Common myeloid progenitor, CD34-positive (primary cell): ENCODE measurements at regions not wholly inside any gene's neighbourhood (a gene's known extent, or its start where the extent isn't known, plus 50 kb on each side); places are given as distances from the start of the nearest gene placed in this dataset.

Experiments used
- CTCF ChIA-PET: fragments of 350-600 bp; sonication (Branson Sonifier 250); formaldehyde crosslinking; loops from one replicate; lab custom pipeline; 2021; ENCODE audit warnings: antibody characterized with exemption; lab: Charles Lee
- POLR2A ChIA-PET: fragments of 350-600 bp; sonication (Branson Sonifier 250); formaldehyde crosslinking; loops from one replicate; lab custom pipeline; 2021; ENCODE audit warnings: antibody characterized with exemption; lab: Charles Lee
- DNase-seq, 3 donors: peaks; one replicate each; pipeline versions ENCODE4 v3.0.0 to v3.0.0-alpha.2; 2013
- H3K27ac ChIP-seq, 2 experiments: 1 replicate in 1 of 2; 2 replicates in 1 of 2; pipeline ENCODE4 v1.7.0; 2013; ENCODE audit warnings: inconsistent platforms in 2 of 2, low read length in 2 of 2, mild to moderate bottlenecking in 2 of 2, low read depth in 1 of 2, moderate library complexity in 1 of 2; ENCODE audit not compliant: severe bottlenecking in 2 of 2, insufficient read depth in 1 of 2, poor library complexity in 1 of 2
- H3K27me3 ChIP-seq, 5 experiments: replicated peaks in 2 of 5; 1 replicate in 3 of 5; 2 replicates in 2 of 5; pipeline versions ENCODE4 v1.6.1 to v1.7.0; 2013; ENCODE audit warnings: low read length in 4 of 5, mild to moderate bottlenecking in 2 of 5, moderate library complexity in 2 of 5, inconsistent platforms in 1 of 5; ENCODE audit not compliant: insufficient read depth in 5 of 5, control insufficient read depth in 4 of 5
- H3K36me3 ChIP-seq, 4 experiments: 1 replicate in 2 of 4; 2 replicates in 2 of 4; pipeline versions ENCODE4 v1.6.1 to v1.7.0; 2013; ENCODE audit warnings: low read length in 3 of 4, control low read depth in 1 of 4, mild to moderate bottlenecking in 1 of 4; ENCODE audit not compliant: control insufficient read depth in 4 of 4, insufficient read depth in 4 of 4
- H3K4me1 ChIP-seq, 4 experiments: 1 replicate in 3 of 4; 2 replicates in 1 of 4; pipeline versions ENCODE4 v1.6.1 to v1.7.1; 2013; ENCODE audit warnings: low read length in 3 of 4, mild to moderate bottlenecking in 3 of 4, control low read depth in 1 of 4, inconsistent platforms in 1 of 4, moderate library complexity in 1 of 4; ENCODE audit not compliant: control insufficient read depth in 4 of 4, insufficient read depth in 4 of 4; ENCODE audit errors: control extremely low read depth in 1 of 4
- H3K4me3 ChIP-seq, 7 experiments: 1 replicate in 4 of 7; 2 replicates in 3 of 7; pipeline versions ENCODE4 v1.5.1 to v1.7.0; 2013; ENCODE audit warnings: mild to moderate bottlenecking in 7 of 7, low read length in 6 of 7, moderate library complexity in 6 of 7, inconsistent platforms in 2 of 7, low read depth in 2 of 7, control low read depth in 1 of 7; ENCODE audit not compliant: insufficient read depth in 4 of 7, control insufficient read depth in 1 of 7; ENCODE audit errors: extremely low read depth in 1 of 7
- H3K9me3 ChIP-seq, 5 experiments: 1 replicate in 4 of 5; 2 replicates in 1 of 5; pipeline versions ENCODE4 v1.6.1 to v1.7.1; 2013; ENCODE audit warnings: low read length in 4 of 5, mild to moderate bottlenecking in 2 of 5, inconsistent platforms in 1 of 5, low read depth in 1 of 5, moderate library complexity in 1 of 5; ENCODE audit not compliant: control insufficient read depth in 4 of 5, insufficient read depth in 2 of 5; ENCODE audit errors: control extremely low read depth in 1 of 5
- WGBS: methylation state at CpG from one replicate; pipeline ENCODE4 v1.1.5; 2013; ENCODE audit not compliant: insufficient coverage; 5-methylcytosine and 5-hydroxymethylcytosine counted together

DNA sequence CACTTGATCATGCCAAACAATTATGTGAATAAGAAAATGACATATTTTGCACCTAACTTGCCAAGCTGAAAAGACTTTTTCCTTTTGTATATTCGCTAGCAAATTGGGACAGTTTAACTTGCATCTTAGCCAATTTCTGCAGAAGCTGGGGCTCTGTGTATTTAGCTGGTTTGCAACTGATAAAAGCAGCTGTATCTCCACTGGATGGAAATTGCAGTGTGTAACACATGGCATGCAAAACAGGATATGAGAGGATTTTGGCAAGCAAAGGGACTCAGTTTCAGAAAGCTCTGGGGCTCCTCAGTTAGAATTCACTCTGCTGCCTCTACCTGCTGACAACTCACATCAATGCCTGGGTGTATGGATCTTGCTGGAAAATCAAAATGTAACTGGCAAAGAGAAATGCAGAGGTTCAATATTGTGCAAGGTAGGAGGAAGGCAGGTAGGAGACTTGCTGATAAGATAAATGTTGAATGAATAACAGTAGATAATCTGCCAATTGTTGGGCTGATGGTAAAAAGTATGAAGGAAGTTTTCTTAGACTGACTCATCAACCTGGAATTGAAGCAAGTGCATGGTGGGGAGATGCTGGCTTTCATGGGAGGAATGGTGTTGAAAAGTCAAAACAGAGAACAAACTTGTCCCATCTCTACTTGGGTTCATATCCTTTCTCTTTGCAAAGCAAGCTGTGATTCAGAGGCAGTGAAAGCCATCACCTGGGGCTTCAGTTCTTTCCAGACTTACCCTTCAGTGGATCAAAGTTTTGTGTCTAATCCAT lies 546.9 kb upstream of the AMELY start:
- WGBS, result no CpG with 5 or more reads among the region's 1 CpG
- no peak for DNase-seq
- H3K4me1 ChIP-seq, result no peaks in the 10 kb centered on the region
- POLR2A ChIA-PET, result no interaction called here
- H3K27ac ChIP-seq, result no peak overlapping the region
- H3K27me3 ChIP-seq, result no peaks in the 10 kb centered on the region
- CTCF ChIA-PET, result no interaction called here
- H3K4me3 ChIP-seq, result no peak overlapping the region
- no peaks in the 10 kb centered on the region for H3K9me3 ChIP-seq
- H3K36me3 ChIP-seq, result no peaks in the 10 kb centered on the region

DNA sequence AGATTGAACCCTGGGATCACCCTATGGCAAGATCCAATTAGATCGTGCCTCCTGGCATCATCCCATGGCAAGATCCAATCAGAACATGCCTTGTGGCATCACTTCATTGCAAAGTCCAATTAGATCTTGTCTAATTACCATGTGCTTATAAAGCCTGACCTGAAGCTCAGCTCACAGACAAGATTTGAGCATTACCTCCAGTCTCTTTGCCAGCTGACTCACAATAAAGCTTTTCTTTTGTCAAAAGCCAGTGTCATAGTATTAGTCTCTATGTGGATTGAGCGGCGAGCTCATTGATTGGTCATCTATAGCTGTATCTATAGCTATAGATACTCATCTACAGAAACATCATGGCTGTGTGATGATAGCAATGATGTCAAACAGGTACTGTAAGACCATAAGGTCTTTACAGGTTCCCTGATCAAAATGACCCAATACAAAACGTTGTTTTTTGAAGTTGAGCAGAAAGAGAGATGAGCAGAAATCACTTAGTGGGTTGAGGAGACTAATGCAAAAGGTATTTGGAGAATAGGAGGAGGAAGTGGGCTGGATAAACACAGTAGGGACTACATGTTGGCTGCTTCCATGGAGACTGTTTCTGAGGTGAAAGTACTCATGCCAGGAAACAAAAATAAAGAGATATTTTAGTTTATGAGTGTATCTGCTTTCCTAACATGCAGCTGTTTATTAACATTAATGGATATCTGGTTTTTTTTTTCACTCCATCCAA lies 545.9 kb upstream of the AMELY start:
- ChIA-PET POLR2A (no interaction called here), CTCF (no interaction called here)
- Histone ChIP-seq H3K27me3 (no peaks in the 10 kb centered on the region), H3K9me3 (no peaks in the 10 kb centered on the region), H3K4me3 (no peak overlapping the region), H3K4me1 (no peaks in the 10 kb centered on the region), H3K27ac (no peak overlapping the region), H3K36me3 (no peaks in the 10 kb centered on the region)
- no CpG with 5 or more reads among the region's 4 CpGs for WGBS
- DNase-seq, result no peak

DNA sequence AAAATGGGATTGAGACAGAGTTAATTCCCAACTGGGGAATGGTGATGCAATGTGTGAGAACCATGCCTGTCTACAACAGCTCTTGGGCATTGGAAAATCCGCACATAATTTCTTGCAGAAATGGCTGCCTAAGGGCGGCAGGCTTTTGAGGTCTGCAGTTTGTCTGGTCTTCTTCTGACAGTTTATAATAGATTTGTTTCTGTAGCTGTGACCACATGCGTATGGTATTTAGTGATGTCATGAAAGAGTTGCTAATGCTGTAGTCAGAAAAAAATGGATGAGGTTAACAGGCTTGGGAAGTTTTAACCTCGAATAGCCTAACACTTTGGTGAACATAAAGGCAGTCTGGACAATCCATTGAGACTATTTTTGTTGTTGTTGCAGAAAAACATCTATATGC lies 544.1 kb upstream of the AMELY start:
- Histone ChIP-seq H3K9me3 (no peaks in the 10 kb centered on the region), H3K4me3 (no peak overlapping the region), H3K4me1 (no peaks in the 10 kb centered on the region), H3K27ac (no peak overlapping the region), H3K27me3 (no peaks in the 10 kb centered on the region), H3K36me3 (no peaks in the 10 kb centered on the region)
- no peak for DNase-seq
- CTCF ChIA-PET, result no interaction called here
- WGBS, result no CpG with 5 or more reads among the region's 4 CpGs
- POLR2A ChIA-PET, result no interaction called here

DNA sequence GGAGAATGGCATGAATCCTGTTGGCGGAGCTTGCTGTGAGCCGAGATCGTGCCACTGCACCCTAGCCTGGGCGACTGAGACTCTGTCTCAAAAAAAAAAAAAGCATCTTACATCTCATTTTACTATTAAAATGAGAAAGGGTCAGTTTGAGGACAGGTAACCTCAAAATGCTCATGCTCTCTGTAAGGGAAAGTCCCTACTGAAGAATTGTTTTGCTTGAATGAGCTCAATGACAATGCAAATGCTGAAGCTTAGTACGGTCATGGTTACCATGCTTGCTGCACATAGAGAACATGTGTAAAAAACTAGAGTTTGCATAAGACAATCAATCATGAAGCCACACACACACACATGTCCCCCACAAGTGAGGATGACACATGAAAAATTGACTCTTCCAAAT lies 541.8 kb upstream of the AMELY start:
- Histone ChIP-seq H3K4me1 (no peaks in the 10 kb centered on the region), H3K36me3 (no peaks in the 10 kb centered on the region), H3K27ac (no peak overlapping the region), H3K9me3 (no peaks in the 10 kb centered on the region), H3K27me3 (no peaks in the 10 kb centered on the region), H3K4me3 (no peak overlapping the region)
- no peak for DNase-seq
- no CpG with 5 or more reads among the region's 5 CpGs for whole genome bisulfite sequencing
- POLR2A ChIA-PET, result no interaction called here
- CTCF ChIA-PET, result no interaction called here

DNA sequence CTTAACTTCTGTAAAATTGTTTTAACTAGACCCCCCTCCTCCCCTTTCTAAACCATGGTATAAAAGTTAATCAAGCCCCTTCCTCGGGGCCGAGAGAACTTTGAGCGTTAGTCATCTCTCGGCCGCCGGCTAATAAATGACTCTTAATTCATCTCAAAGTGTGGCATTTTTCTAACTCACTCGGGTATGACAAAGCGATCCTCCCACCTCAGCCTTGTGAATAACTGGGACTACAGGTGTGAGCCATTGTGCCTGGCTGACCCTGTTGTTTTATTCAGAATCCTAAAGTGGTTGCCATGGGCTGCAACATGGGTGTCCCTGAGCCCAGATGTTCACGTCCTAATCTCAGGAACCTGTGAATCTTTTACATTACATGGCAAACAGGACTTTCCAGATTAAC lies 540.7 kb upstream of the AMELY start:
- Histone ChIP-seq H3K9me3 (no peaks in the 10 kb centered on the region), H3K4me1 (no peaks in the 10 kb centered on the region), H3K27ac (no peak overlapping the region), H3K27me3 (no peaks in the 10 kb centered on the region), H3K4me3 (no peak overlapping the region), H3K36me3 (no peaks in the 10 kb centered on the region)
- no CpG with 5 or more reads among the region's 9 CpGs for WGBS
- no peak for DNase-seq
- ChIA-PET POLR2A (no interaction called here), CTCF (no interaction called here)

DNA sequence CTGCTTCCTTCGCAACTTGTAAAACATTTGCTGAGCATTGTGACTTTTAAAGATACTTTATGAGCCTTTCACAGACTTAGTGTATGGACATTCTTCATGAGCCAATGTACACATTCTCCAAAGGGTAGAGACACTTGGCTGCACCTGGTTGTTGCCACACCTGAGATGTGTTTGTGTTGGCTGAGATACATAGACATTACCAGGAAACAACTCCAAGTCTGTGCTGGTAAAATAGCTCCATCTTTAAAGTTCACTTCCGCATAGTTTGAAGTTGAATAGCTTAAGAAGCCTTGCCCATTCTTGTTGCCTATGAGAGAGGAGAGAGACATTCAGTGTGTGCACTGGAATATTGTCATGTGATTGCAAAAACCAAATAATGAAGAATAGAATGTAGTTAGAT lies 538.3 kb upstream of the AMELY start:
- Histone ChIP-seq H3K27me3 (no peaks in the 10 kb centered on the region), H3K9me3 (no peaks in the 10 kb centered on the region), H3K4me1 (no peaks in the 10 kb centered on the region), H3K27ac (no peak overlapping the region), H3K36me3 (no peaks in the 10 kb centered on the region), H3K4me3 (no peak overlapping the region)
- DNase-seq, result no peak
- CTCF ChIA-PET, result no interaction called here
- no CpG with 5 or more reads among the region's 2 CpGs for WGBS
- POLR2A ChIA-PET, result no interaction called here

DNA sequence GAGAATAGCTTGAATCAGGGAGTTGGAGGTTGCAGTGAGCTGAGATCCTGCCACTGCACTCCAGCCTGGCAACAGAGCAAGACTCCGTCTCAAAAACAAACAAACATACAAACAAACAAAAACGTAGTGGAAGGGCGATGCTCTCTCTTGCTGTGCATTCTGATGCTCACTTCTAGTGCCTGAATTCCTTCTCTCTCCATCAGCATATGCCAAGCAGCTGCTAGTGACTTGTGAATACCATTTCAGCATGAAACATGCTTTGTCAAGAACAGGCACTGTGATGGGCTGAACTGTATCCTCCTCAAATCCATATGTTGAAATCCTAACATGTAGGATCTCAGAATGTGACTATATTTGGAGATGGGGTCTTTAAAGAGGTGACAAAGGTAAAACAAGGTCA lies 537.1 kb upstream of the AMELY start:
- H3K27ac ChIP-seq, result no peak overlapping the region
- no peaks in the 10 kb centered on the region for H3K9me3 ChIP-seq
- H3K36me3 ChIP-seq, result no peaks in the 10 kb centered on the region
- ChIA-PET CTCF (no interaction called here), POLR2A (no interaction called here)
- H3K4me1 ChIP-seq, result no peaks in the 10 kb centered on the region
- H3K27me3 ChIP-seq, result no peaks in the 10 kb centered on the region
- H3K4me3 ChIP-seq, result no peak overlapping the region
- WGBS, result no CpG with 5 or more reads among the region's 3 CpGs
- DNase-seq, result no peak
